ENCODE measurements at regions not wholly inside any gene's neighbourhood (a gene's known extent, or its start where the extent isn't known, plus 50 kb on each side); places are given as distances from the start of the nearest gene placed in this dataset.

DNA sequence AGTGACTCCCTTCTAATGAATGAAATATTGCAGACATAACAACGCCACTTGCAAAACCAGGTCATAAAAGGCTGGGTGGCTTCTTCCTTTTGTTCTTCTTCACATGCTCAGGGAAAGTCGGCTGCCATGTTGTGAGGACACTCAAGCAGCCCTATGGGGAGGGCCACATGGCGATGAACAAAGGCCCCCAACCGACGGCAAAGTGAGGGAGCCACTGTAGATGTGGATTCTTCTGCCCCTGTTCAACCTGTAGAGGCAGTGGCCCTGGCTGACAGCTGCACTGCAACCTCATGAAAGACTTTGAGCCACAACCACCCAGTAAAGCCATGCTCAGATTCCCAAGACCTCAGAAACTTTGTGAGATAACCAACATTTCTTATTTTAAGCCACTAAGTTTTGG, 203.5 kb upstream of the TNRC6C start:
- Histone ChIP-seq H3F3A (ENCODE audit: insufficient read depth) (no peaks in the 10 kb centered on the region), H3K79me2 (ENCODE audit: insufficient read depth, low read length) (no peaks in the 10 kb centered on the region), H4K20me1 (ENCODE audit: low read depth, low read length) (no peaks in the 10 kb centered on the region), H3K36me3 (ENCODE audit: low read length) (no peaks in the 10 kb centered on the region), H3K4me3 (ENCODE audit: insufficient read depth, low read length, poor library complexity, severe bottlenecking) (no peak overlapping the region), H3K27me3 (ENCODE audit: low read length) (no peaks in the 10 kb centered on the region), H2AFZ (ENCODE audit: low read depth, low read length, severe bottlenecking) (no peak overlapping the region), H3K4me2 (ENCODE audit: low read depth, low read length, poor library complexity, severe bottlenecking) (no peak overlapping the region), H3K9me2 (replicated peaks; ENCODE audit: insufficient read depth, low read length) (no peaks in the 10 kb centered on the region), H3K9ac (ENCODE audit: low read length) (no peak overlapping the region), H3K27ac (ENCODE audit: low read depth, low read length) (no peak overlapping the region), H3K9me3 (ENCODE audit: insufficient read depth, low read length) (no peaks in the 10 kb centered on the region)
- TF ChIP-seq, protein P1, sequence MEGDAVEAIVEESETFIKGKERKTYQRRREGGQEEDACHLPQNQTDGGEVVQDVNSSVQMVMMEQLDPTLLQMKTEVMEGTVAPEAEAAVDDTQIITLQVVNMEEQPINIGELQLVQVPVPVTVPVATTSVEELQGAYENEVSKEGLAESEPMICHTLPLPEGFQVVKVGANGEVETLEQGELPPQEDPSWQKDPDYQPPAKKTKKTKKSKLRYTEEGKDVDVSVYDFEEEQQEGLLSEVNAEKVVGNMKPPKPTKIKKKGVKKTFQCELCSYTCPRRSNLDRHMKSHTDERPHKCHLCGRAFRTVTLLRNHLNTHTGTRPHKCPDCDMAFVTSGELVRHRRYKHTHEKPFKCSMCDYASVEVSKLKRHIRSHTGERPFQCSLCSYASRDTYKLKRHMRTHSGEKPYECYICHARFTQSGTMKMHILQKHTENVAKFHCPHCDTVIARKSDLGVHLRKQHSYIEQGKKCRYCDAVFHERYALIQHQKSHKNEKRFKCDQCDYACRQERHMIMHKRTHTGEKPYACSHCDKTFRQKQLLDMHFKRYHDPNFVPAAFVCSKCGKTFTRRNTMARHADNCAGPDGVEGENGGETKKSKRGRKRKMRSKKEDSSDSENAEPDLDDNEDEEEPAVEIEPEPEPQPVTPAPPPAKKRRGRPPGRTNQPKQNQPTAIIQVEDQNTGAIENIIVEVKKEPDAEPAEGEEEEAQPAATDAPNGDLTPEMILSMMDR (IDR thresholded peaks at IDR 0.05; ENCODE audit: insufficient read depth, low read length, poor library complexity, severe bottlenecking) = no peak
- no peak for TF ChIP-seq EZH2phosphoT487 (conservative IDR thresholded peaks at IDR 0.05; ENCODE audit: low read length)

GRCh38 chr17:77755410-77755963, 203.0 kb upstream of the TNRC6C start:
- Histone ChIP-seq H3K27me3 (ENCODE audit: low read length) (no peaks in the 10 kb centered on the region), H3K9me2 (replicated peaks; ENCODE audit: insufficient read depth, low read length) (no peaks in the 10 kb centered on the region), H3K36me3 (ENCODE audit: low read length) (no peaks in the 10 kb centered on the region), H4K20me1 (ENCODE audit: low read depth, low read length) (no peaks in the 10 kb centered on the region), H3K4me2 (ENCODE audit: low read depth, low read length, poor library complexity, severe bottlenecking) (no peak overlapping the region), H3K79me2 (ENCODE audit: insufficient read depth, low read length) (no peaks in the 10 kb centered on the region), H3K27ac (ENCODE audit: low read depth, low read length) (no peak overlapping the region), H3F3A (ENCODE audit: insufficient read depth) (no peaks in the 10 kb centered on the region), H3K4me3 (ENCODE audit: insufficient read depth, low read length, poor library complexity, severe bottlenecking) (no peak overlapping the region), H2AFZ (ENCODE audit: low read depth, low read length, severe bottlenecking) (no peak overlapping the region), H3K9me3 (ENCODE audit: insufficient read depth, low read length) (no peaks in the 10 kb centered on the region), H3K9ac (ENCODE audit: low read length) (no peak overlapping the region)
- TF ChIP-seq, protein P1 (IDR thresholded peaks at IDR 0.05; ENCODE audit: insufficient read depth, low read length, poor library complexity, severe bottlenecking) = no peak
- TF ChIP-seq EZH2phosphoT487 (conservative IDR thresholded peaks at IDR 0.05; ENCODE audit: low read length) = no peak

GRCh38 chr17:77756028-77756427, 202.5 kb upstream of the TNRC6C start:
- Histone ChIP-seq H3K79me2 (ENCODE audit: insufficient read depth, low read length) (no peaks in the 10 kb centered on the region), H3K27ac (ENCODE audit: low read depth, low read length) (no peak overlapping the region), H3K36me3 (ENCODE audit: low read length) (no peaks in the 10 kb centered on the region), H3K9me2 (replicated peaks; ENCODE audit: insufficient read depth, low read length) (no peaks in the 10 kb centered on the region), H3F3A (ENCODE audit: insufficient read depth) (no peaks in the 10 kb centered on the region), H3K9ac (ENCODE audit: low read length) (no peak overlapping the region), H4K20me1 (ENCODE audit: low read depth, low read length) (no peaks in the 10 kb centered on the region), H3K9me3 (ENCODE audit: insufficient read depth, low read length) (no peaks in the 10 kb centered on the region), H3K4me3 (ENCODE audit: insufficient read depth, low read length, poor library complexity, severe bottlenecking) (no peak overlapping the region), H2AFZ (ENCODE audit: low read depth, low read length, severe bottlenecking) (no peak overlapping the region), H3K27me3 (ENCODE audit: low read length) (no peaks in the 10 kb centered on the region), H3K4me2 (ENCODE audit: low read depth, low read length, poor library complexity, severe bottlenecking) (no peak overlapping the region)
- TF ChIP-seq, protein P1 (IDR thresholded peaks at IDR 0.05; ENCODE audit: insufficient read depth, low read length, poor library complexity, severe bottlenecking) = no peak
- no peak for TF ChIP-seq EZH2phosphoT487 (conservative IDR thresholded peaks at IDR 0.05; ENCODE audit: low read length)
